ENCODE measurements at regions not wholly inside any gene's neighbourhood (a gene's known extent, or its start where the extent isn't known, plus 50 kb on each side); places are given as distances from the start of the nearest gene placed in this dataset.

DNA sequence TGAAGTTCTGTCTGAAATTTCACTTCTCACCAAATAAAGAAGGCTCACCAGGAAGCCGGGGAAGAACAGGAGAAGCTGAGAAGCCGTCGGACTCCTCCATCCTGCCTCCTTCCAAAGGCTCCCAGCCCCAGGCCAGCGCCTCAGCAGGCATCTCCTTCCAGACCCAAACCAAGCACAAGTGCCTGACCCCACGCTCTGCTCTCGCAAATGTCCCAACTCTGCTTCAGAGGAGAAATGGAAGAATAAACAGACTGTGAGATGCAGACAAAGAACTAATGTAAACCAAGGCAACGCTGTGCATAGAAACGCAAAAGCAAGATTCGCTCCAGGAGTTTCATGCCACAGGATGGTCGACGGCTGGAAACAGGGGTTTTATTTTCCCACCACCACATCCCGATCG, 100.3 kb upstream of the EXOC2 start:
- TF ChIP-seq, protein P1, sequence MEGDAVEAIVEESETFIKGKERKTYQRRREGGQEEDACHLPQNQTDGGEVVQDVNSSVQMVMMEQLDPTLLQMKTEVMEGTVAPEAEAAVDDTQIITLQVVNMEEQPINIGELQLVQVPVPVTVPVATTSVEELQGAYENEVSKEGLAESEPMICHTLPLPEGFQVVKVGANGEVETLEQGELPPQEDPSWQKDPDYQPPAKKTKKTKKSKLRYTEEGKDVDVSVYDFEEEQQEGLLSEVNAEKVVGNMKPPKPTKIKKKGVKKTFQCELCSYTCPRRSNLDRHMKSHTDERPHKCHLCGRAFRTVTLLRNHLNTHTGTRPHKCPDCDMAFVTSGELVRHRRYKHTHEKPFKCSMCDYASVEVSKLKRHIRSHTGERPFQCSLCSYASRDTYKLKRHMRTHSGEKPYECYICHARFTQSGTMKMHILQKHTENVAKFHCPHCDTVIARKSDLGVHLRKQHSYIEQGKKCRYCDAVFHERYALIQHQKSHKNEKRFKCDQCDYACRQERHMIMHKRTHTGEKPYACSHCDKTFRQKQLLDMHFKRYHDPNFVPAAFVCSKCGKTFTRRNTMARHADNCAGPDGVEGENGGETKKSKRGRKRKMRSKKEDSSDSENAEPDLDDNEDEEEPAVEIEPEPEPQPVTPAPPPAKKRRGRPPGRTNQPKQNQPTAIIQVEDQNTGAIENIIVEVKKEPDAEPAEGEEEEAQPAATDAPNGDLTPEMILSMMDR (IDR thresholded peaks at IDR 0.05; ENCODE audit: extremely low read depth, missing control alignments), result no peak
- DNase-seq (ENCODE audit: low spot score), result no peak

GRCh38 chr6:792662-793061, 99.7 kb upstream of the EXOC2 start:
- TF ChIP-seq, protein P1 (IDR thresholded peaks at IDR 0.05; ENCODE audit: extremely low read depth, missing control alignments), result no peak
- no peak for DNase-seq (ENCODE audit: low spot score)

- no peak for DNase-seq (ENCODE audit: low spot score)
- TF ChIP-seq, protein P1 (IDR thresholded peaks at IDR 0.05; ENCODE audit: extremely low read depth, missing control alignments), result no peak
Measured at GRCh38 chr6:788058-788457, 95.1 kb upstream of the EXOC2 start.

GRCh38 chr6:786946-787763, 94.2 kb upstream of the EXOC2 start:
- peak; percentile 46 for DNase-seq (ENCODE audit: low spot score)

GRCh38 chr6:783966-784735, 91.2 kb upstream of the EXOC2 start:
- TF ChIP-seq, protein P1 (IDR thresholded peaks at IDR 0.05; ENCODE audit: extremely low read depth, missing control alignments), result no peak
- DNase-seq (ENCODE audit: low spot score), result no peak

More at GRCh38 chr6:786946-787763, 94.2 kb upstream of the EXOC2 start:
- TF ChIP-seq, protein P1 (IDR thresholded peaks at IDR 0.05; ENCODE audit: extremely low read depth, missing control alignments), result peak; percentile 66

- no peak for DNase-seq (ENCODE audit: low spot score)
- TF ChIP-seq, protein P1 (IDR thresholded peaks at IDR 0.05; ENCODE audit: extremely low read depth, missing control alignments), result no peak
Measured at GRCh38 chr6:782141-782540, 89.2 kb upstream of the EXOC2 start.

DNA sequence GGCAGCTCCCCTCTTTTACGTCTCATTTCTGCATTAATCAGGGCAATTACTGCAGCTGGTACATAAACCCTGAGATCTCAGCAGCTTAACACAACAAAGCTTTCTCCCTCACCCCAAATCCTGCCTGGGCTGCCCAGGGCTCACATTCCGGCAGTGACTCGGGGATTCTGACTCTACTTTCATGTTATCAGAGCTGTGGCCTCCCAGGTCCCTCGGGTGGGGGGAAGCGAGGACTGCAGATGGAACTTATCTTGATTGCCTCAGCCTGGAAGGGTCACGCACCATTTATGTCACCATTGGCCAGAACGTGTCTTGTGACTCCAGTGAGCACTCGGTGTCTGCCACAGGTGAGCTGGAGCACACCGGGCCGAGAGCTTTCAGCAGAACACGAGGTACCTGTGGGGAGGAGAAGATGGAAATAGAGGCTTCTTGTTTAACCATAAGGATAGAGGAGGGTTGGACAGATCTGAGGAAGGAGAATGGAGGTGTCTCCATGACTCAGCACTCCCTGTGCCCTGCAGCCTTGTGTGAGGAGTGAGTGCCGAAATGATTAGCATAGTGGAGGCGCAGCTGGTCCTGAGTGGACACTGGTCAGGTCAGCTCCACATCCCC, 88.5 kb upstream of the EXOC2 start:
- DNase-seq (ENCODE audit: low spot score), result no peak
- TF ChIP-seq, protein P1 (IDR thresholded peaks at IDR 0.05; ENCODE audit: extremely low read depth, missing control alignments), result no peak

All from GM20000 (cell line).